HCEC 1CT (cell line): ENCODE measurements at regions not wholly inside any gene's neighbourhood (a gene's known extent, or its start where the extent isn't known, plus 50 kb on each side); places are given as distances from the start of the nearest gene placed in this dataset.

ENCODE experiments used
- DNase-seq: peaks from one replicate; pipeline ENCODE4 v3.0.0-alpha.2; 2017

GRCh38 chr3:14318646-14319045 is 83.8 kb upstream of the SLC6A6 start:
- DNase-seq: no peak

DNA sequence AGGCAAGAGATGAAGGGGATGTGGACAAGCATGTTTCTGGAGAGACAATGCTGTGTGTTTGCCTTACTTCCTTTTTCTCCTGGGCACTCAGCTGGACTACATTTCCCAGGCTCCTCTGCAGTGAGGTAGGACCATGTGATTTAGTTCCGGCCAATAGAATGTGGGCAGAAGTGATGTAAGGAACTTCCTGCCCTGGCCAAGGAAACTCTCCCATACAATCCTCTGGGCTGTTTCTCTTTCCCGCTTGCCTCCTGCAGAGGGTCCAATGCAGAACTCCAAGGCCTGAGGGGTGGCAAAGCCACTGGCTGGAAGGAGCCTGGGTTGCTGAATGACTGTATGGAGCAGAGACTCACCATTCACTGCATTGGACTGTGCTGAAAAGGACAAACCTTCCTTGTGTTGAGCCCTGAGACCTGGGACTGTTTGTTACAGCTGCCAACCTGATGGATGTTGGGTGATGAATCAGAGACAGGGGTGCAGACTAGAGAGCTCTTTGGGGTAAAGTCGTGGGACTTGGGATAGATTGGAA is 82.7 kb upstream of the SLC6A6 start:
- peak; percentile 55 for DNase-seq

DNA sequence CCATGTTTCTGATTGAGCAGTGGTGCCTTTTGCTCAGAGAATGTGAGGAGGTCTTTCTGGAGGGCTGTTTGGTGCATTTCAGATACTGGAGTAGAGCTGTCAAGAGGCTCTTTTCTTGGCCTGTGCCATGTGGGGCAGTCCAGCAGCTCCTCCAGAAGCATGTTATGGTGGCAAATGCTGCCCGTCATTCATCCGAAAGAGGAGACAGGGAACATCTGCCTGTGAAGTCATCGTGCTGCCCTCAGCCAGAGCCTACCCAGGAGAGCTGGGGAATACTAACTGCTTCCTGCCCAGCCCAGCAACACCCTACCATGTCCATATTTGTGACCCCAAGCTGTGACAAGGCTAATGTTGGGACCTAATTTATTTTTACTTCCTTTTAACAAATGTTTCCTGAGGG is 82.2 kb upstream of the SLC6A6 start:
- DNase-seq: no peak

GRCh38 chr3:14322001-14322400 is 80.4 kb upstream of the SLC6A6 start:
- DNase-seq: no peak

DNA sequence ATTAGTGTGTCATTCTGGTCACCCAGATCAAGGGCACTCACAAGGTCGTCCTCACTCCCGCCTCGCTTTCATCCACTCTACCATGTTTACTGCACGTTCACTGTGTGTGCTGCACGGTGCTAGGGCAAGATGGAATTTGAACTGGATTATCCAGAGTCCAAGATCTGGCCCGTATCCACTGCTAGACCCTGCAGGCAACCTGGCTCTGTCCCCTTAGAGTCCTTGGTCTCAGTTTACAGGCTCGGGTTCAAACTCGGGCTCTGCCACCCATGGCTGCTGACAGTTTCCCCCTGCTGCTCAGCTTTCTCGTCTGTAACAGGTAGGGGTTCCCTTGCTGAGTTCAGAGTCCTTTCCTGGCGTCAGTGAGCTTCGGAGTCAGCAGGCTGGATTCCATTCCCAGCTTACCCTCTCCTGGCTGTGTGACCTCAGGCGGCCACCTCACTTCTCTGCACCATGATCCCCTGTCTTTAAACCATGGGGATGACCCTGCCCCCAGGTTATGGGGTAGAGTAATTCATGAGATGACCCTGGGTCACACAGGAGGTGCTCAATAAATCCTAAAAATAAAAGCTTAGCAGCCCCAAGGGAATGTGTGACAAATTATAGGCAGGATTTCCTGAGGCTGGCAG is 79.6 kb upstream of the SLC6A6 start:
- DNase-seq: no peak

DNA sequence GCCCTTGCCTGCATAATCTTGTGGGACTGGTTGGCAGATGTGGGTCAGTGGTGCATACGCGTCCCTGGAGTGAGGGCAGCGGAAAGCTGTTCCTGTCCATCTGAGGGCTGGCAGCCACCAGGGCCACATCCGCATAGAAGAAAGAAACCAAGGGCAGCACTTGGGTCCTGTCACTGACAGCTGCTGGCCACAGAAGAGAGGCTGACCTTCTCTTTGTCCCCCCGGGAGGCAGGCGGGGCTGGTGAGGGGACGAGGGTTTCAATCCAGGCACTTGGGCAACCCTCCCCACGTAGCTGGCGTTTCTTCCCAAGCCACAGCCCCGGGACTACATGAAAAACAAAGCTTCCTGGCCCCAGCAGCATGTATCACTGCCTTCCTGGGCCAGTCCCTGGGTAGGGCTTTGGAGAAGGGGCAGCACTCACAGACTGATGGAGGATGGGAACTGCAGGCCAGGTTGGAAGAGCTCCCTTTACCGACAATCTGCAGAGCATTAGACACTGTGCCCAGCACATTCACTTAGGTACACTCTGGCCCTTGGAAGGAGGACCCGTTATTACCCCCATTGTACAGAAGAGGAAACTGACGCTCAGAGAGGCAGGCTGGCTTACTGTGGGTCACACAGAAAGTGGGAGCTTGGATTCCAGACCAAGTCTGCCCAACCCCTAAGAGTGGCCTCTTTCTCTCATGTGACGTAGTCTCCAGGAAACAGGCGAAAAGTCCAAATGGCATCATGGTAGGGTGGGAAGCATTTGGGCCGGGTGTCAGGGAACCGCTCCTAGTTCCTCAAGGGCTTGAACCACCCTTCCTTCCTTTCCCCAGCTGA is 78.8 kb upstream of the SLC6A6 start:
- DNase-seq: no peak

DNA sequence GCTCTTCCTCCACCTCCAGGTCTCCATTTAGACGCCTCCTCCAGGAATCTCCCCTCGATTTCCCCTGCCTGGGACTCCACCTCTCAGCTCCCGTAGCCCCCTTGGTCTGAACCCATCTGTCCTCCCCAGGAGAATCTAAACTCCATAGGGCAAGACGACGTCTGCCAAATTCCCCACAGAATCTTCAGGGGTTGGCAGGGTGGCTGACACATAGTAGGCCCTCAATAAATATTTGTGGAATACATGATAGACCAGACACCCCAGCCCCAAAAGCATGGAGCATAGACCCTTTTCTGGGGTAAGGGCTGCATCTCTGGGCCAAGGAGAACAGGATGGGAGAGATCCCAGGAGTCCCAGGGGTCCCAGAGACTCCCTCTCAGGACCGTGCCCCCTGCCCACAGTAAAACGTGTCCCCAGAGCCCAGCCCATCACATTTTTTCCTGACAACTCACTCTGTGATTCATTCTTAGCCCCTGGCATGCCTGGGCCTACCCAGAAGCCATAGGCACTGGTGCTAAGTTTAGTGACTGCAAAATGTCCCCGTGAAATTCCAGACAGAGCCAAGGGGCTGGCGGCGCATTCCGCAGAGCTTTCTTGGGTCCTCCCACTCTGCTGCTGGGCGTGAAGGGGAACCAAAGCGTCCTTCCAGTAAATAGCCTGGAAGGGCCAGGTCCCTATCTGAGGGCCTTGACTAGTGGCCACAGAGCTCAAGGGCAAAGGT is 78.0 kb upstream of the SLC6A6 start:
- peak; percentile 6 for DNase-seq

- no peak for DNase-seq
Measured at GRCh38 chr3:14328422-14328821, 74.0 kb upstream of the SLC6A6 start.

GRCh38 chr3:14329116-14329830 is 73.1 kb upstream of the SLC6A6 start:
- DNase-seq: no peak

GRCh38 chr3:14329842-14330241 is 72.6 kb upstream of the SLC6A6 start:
- no peak for DNase-seq

GRCh38 chr3:14330508-14330907 is 71.9 kb upstream of the SLC6A6 start:
- no peak for DNase-seq

- no peak for DNase-seq
Measured at GRCh38 chr3:14331251-14331650, 71.2 kb upstream of the SLC6A6 start.

GRCh38 chr3:14332392-14332791 is 70.0 kb upstream of the SLC6A6 start:
- DNase-seq: no peak

DNA sequence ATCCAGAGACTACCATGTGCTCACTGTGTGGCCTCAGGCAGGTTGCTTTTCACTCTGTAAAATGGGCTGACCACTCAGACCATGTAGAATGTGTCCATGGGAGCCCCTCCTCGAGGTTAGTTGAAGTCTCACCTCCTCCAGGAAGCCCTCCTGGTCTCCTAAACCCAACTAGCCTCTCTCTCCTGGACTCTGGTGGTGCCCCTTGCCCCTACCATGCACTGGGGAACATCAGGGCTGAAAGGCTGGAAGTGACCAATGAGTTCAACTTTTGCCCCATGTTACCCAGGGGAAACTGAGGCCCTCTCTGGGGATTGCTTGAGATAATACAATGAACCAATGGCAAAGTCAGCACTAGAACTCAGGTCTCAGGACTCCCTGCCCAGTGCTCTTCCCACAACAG is 69.2 kb upstream of the SLC6A6 start:
- no peak for DNase-seq

- DNase-seq: no peak
Measured at GRCh38 chr3:14333621-14334020, 68.8 kb upstream of the SLC6A6 start.

GRCh38 chr3:14334136-14334535 is 68.3 kb upstream of the SLC6A6 start:
- no peak for DNase-seq

- no peak for DNase-seq
Measured at GRCh38 chr3:14334936-14335335, 67.5 kb upstream of the SLC6A6 start.

- no peak for DNase-seq
Measured at GRCh38 chr3:14335774-14336748, 66.3 kb upstream of the SLC6A6 start.

DNA sequence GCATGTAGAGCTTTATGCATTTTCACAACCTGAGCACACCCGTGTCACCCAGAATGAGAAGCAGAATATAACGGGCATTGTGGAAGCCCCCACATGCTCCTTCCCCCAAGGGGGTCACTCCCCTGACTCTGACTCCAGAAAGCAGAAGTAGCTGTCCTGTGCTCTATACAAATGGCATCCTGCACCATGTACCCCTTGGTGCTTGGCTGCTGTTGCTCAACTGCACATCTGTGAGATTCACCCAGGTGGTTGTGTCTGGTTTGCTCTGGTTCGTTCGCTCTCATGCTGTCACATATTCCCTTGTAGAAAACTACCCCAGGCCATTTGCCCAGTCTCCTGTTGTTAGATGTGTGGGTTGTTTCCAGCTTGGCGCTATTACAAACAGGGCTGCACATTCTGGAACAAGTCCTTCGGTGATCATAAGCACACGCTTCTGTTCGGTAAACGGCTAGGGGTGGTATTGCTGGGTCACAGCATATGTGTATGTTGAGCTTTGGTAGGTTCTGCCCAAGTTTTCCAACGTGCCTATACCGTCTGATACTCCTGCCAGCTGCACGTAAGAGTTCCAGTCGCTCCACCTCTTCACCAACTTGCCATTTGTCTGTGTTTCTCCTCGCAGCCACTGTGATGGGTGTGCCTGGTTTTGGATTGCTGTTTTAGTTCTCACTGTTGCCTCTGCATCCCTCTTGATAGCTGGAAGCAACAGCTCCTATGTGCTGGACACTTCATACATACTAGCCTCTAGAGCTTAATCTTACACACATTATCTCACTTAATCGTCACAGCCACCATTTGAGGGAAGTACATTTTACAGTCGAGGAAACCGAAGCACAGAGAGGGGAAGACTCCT is 65.4 kb upstream of the SLC6A6 start:
- no peak for DNase-seq

GRCh38 chr3:14337828-14338227 is 64.6 kb upstream of the SLC6A6 start:
- DNase-seq: no peak

DNA sequence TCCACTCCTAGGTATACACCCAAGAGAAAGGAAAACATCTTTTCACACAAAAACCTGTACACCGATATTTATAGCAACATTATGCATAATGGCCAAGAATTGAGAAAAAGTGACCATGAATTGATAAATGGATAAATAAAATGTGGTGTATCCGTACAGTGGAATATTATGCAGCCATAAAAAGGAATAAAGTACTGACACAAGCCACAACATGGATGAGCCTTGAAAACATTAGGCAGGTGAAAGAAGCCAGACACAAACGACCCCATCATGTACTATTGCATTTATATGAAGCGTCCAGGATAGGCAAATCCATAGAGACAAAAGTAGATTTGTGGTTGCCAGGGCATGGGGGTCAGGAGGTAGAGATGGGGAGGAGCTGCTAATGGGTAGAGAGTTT is 64.2 kb upstream of the SLC6A6 start:
- DNase-seq: no peak
